GM13976 (cell line): ENCODE measurements at regions not wholly inside any gene's neighbourhood (a gene's known extent, or its start where the extent isn't known, plus 50 kb on each side); places are given as distances from the start of the nearest gene placed in this dataset.

Source experiments
- DNase-seq: peaks from one replicate; pipeline ENCODE4 v3.0.0; 2012; ENCODE audit warnings: low spot score
- in situ Hi-C: fragments of 300-500 bp; cut with MboI; formaldehyde crosslinking; loops from one replicate; pipeline ENCODE4 v1.12.0; 2022; ENCODE audit warnings: low sequenced_read_pairs, mixed read lengths, inconsistent platforms; ENCODE audit not compliant: unreplicated experiment
- TF ChIP-seq, protein P1 (sequence below): IDR thresholded peaks from 2 replicates; pipeline ENCODE4 v1.5.1; 2012; ENCODE audit warnings: borderline replicate concordance, mild to moderate bottlenecking; ENCODE audit not compliant: insufficient read depth; ENCODE audit errors: extremely low read depth, missing control alignments, control extremely low read depth

DNA sequence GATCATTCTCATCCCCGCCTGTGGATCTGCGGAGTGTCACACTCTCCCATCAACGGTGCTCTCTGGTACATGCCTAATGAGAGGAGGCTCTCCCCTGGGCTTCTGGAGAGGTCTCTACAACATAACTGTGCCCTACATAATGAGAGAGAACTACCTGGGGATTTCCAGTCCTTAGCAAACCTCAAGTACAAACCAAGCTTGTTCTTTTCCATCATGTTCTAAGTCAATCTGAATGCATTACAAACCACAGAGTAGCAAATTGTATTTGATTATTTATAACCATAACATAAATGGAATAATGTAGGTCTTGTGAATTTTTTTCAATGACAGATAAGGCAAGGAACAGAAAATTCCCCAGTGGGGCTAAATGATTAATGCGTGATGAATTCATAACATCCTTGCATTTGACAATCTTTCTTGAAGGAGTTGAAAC lies 412.4 kb upstream of the NRP1 start:
- no peak for DNase-seq
- TF ChIP-seq, protein P1, sequence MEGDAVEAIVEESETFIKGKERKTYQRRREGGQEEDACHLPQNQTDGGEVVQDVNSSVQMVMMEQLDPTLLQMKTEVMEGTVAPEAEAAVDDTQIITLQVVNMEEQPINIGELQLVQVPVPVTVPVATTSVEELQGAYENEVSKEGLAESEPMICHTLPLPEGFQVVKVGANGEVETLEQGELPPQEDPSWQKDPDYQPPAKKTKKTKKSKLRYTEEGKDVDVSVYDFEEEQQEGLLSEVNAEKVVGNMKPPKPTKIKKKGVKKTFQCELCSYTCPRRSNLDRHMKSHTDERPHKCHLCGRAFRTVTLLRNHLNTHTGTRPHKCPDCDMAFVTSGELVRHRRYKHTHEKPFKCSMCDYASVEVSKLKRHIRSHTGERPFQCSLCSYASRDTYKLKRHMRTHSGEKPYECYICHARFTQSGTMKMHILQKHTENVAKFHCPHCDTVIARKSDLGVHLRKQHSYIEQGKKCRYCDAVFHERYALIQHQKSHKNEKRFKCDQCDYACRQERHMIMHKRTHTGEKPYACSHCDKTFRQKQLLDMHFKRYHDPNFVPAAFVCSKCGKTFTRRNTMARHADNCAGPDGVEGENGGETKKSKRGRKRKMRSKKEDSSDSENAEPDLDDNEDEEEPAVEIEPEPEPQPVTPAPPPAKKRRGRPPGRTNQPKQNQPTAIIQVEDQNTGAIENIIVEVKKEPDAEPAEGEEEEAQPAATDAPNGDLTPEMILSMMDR = no peak
- in situ Hi-C loops = no loop called here

DNA sequence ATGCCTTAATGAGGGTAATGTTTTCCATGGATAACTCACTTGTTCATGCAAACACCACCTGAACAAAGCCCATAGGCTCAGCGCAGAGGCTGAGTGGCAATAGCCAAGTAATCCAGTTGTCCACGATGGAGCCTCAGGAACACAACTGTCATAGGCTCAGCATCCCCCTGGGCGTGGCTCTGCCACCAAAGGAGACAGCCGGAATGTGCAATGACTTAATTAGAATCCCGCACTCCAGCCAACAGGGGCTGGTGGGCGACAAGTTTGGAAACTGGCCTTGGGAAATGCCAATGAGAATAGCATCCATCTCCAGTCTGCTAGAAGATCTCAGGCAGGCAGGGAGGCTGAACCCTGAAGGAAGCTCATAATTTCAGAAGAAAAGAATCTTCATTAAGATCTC lies 411.7 kb upstream of the NRP1 start:
- DNase-seq = no peak
- TF ChIP-seq, protein P1 = no peak
- in situ Hi-C loops = no loop called here

DNA sequence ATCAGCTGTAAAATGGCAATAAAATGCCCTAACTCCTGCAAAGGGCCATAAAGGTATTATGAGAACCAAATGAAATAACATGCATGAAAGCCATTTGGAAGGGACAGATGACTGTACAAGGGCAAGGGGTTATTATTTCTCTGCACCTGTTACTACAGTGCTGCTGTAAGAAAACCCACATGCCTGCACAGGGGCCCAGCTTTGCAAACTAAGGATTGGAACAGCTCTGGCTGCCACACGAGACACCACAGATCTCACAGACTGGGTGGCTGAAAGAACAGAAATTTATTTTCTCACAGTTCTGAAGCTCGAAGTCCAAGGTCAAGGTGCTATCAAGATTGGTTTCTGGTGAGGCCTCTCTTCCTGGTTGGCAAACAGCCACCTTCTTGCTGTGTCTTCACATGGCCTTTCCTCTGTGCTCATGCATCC lies 409.0 kb upstream of the NRP1 start:
- in situ Hi-C loops = no loop called here
- TF ChIP-seq, protein P1 = no peak
- DNase-seq = no peak

DNA sequence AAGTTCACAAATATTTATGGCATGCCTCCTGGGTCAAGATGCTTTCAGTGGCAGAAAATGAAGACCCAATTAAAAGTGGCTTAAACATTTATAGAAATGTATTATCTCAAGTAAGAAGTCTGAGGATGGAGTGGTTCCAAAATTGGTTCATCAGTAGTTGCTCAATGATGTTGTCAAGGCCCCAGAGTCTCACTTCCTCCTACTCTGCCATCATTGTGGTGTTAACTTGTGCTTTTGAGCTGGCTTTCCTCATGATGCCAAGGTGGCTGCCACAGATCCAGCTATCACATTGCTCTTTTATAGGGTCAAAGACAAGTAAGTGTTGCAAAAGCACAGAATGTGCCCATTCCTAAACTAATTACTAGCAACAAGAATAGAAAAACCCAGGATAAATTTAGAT lies 404.6 kb upstream of the NRP1 start:
- TF ChIP-seq, protein P1 = no peak
- DNase-seq = no peak
- in situ Hi-C loops = no loop called here

DNA sequence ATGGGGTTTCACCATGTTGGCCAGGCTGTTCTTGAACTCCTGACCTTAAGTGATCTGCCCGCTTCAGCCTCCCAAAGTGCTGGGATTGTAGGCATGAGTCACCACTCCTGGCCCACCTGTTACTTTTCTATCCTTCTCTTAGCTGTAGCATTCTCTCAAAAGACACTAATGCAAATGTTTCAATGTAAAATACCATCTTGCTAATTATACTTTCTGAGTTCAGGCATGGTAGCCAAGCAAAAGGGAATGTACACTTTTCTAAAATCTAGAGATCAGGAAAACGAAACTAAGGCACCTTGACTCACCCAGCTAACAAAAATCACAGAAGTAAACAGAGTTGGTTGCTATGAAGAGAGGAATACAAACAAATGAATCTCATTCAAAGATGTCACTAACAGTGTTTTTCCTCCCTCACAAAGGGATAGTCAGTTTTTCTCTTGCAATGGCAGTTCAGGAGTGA lies 401.0 kb upstream of the NRP1 start:
- in situ Hi-C loops = no loop called here
- no peak for DNase-seq
- TF ChIP-seq, protein P1 = no peak

DNA sequence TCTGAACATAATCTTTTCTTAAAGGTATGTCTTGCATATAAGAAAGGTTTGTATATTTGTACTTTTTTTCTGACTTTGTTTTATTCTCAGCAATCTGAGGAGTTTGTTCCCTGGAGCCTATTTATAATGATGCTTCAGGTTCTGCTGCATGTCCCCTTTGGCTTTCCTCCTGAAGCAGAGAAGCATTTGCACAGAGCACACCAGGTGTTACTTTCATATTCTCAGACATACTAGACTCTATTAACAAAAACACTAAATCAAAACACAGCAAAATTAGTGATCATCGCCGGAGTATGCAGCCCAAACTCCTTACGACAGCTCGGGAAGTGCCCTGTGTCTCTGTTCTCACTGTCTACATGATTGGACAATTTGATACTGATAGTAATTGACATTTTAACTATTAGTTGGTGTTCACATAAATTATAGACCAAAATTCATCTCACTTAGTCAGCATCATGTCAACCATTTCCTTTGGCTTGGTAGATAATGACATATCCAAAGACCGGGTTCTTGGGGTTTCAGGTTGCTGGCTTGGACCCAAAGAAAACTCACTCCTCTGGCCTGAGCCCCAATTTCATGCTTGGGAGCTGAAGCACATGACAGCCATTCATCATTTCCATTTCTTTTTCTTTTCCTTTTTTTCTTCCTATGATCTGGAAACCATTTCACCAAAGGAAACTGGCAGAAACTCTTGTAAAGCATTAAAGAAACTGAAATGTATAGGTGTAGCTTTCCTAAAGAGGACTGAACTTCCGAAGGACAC lies 400.1 kb upstream of the NRP1 start:
- TF ChIP-seq, protein P1 = no peak
- DNase-seq = no peak
- in situ Hi-C loops = no loop called here
